ENCODE measurements at regions not wholly inside any gene's neighbourhood (a gene's known extent, or its start where the extent isn't known, plus 50 kb on each side); places are given as distances from the start of the nearest gene placed in this dataset.
"Not testable (repeated sequence)": the region's sequence is repeated elsewhere in the genome, so short reads cannot be mapped to it uniquely, and the experiment has no call there.

DNA sequence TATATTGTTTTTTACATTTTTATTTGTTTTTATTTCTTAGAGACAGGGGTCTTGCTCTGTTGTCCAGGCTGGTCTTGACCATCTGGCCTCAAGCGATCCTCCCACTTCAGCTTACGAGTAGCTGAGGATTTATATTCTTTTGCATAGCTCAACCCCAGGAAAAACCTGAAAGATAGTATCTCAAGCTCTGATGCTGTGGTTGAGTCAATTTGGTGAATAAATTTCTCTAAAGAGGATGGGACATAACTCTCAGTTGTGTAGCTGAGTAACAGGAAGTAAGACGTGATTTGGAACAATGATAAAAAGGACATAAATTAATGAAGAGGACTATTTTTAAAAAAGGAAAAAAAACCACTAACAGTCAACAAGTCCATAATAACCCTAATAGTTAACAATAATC, 79.8 kb upstream of the TNFSF11 start:
- H3K9ac ChIP-seq = no peak overlapping the region
- H3K4me3 ChIP-seq = no peak overlapping the region
- H3K36me3 ChIP-seq = no peaks in the 10 kb centered on the region
- H3K27ac ChIP-seq = no peak overlapping the region
- H3K4me1 ChIP-seq = peaks cover 7% of the 10 kb centered on the region
- H3K9me3 ChIP-seq = no peaks in the 10 kb centered on the region
- TF ChIP-seq Cebpa-rat (IDR thresholded peaks at IDR 0.05) = no peak
- no peaks in the 10 kb centered on the region for H3K27me3 ChIP-seq
- H3K4me2 ChIP-seq = no peak overlapping the region
- no peaks in the 10 kb centered on the region for H4K20me1 ChIP-seq

DNA sequence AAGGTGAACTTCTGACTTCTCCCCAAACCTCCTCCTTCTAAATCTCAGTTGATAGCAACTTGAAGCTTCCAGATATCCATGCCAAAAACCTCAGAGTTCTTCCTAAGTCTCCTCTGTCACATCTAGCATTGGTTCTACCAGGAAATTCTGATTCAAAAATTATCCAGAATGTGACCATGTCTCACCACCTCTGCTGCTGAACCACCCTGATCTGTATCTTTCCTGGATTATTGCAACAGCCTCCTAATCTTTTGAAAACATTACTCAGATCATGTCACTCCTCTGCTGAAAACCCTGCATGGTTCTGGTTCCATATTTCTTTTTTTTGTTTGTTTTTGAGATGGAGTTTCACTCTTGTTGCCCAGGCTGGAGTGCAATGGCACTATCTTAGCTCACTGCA, 78.7 kb upstream of the TNFSF11 start:
- Histone ChIP-seq H4K20me1 (no peaks in the 10 kb centered on the region), H3K4me3 (no peak overlapping the region), H3K27ac (no peak overlapping the region), H3K27me3 (no peaks in the 10 kb centered on the region), H3K4me2 (no peak overlapping the region), H3K4me1 (peaks cover 7% of the 10 kb centered on the region), H3K36me3 (no peaks in the 10 kb centered on the region), H3K9me3 (no peaks in the 10 kb centered on the region), H3K9ac (no peak overlapping the region)
- TF ChIP-seq Cebpa-rat (IDR thresholded peaks at IDR 0.05) = no peak

- H4K20me1 ChIP-seq = no peaks in the 10 kb centered on the region
- H3K27me3 ChIP-seq = no peaks in the 10 kb centered on the region
- H3K4me1 ChIP-seq = peaks cover 7% of the 10 kb centered on the region
- H3K27ac ChIP-seq = no peak overlapping the region
- no peak overlapping the region for H3K9ac ChIP-seq
- no peaks in the 10 kb centered on the region for H3K9me3 ChIP-seq
- TF ChIP-seq Cebpa-rat (IDR thresholded peaks at IDR 0.05) = no peak
- H3K4me3 ChIP-seq = no peak overlapping the region
- H3K4me2 ChIP-seq = no peak overlapping the region
- H3K36me3 ChIP-seq = no peaks in the 10 kb centered on the region
Measured at GRCh38 chr13:42495751-42496150, 78.2 kb upstream of the TNFSF11 start.

DNA sequence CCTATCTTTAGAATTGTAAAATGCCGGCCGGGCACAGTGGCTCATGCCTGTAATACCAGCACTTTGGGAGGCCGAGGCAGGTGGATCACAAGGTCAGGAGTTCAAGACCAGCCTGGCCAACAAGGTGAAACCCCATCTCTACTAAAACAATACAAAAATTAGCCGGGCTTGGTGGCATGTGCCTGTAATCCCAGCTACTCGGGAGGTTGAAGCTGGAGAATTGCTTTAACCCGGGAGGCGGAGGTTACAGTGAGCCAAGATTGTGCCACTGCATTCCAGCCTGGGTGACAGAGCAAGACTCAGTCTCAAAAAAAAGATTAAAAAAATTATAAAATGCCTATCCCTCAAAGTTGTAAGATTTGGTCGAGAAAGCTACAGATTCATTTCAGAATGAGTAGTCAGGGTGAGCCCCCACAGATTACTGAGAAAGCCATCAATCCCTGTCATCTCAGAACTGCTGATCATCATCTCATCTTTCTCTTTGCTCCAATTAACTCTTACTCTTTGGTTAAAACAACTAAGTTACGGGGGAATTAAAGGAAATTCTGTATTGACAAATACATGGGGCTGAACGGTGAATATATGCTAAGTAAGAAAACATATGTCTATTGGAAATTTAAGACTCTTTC, 76.9 kb upstream of the TNFSF11 start:
- not testable (repeated sequence) for H3K9me3 ChIP-seq, H3K36me3 ChIP-seq, H3K4me1 ChIP-seq, H3K27me3 ChIP-seq, H3K27ac ChIP-seq, H3K9ac ChIP-seq, H3K4me3 ChIP-seq, H4K20me1 ChIP-seq, H3K4me2 ChIP-seq

DNA sequence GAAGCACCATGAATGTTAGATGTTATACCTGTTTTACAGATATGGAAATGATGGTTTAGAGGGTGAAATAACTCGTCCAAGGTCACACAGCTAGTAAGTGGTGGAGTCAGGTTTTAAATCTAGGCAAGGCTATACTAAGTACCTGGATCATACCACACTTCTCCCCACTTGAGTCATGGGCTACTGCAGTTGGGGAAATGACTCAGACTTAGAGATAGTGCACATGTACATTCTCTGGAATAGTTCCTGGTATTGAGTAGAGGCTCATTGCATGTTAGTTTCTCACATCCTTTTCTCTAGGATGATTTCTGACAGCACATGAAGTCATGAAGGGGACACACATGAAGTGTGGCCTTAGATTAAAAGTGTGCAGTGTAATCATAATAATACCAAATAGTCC, 76.2 kb upstream of the TNFSF11 start:
- H3K4me1 ChIP-seq = peaks cover 7% of the 10 kb centered on the region

GRCh38 chr13:42498521-42498920, 75.4 kb upstream of the TNFSF11 start:
- Histone ChIP-seq H3K27me3 (no peaks in the 10 kb centered on the region), H3K9me3 (no peaks in the 10 kb centered on the region), H3K4me1 (peaks cover 7% of the 10 kb centered on the region), H3K27ac (no peak overlapping the region), H3K9ac (no peak overlapping the region), H3K4me2 (no peak overlapping the region), H3K4me3 (no peak overlapping the region), H3K36me3 (no peaks in the 10 kb centered on the region), H4K20me1 (no peaks in the 10 kb centered on the region)
- TF ChIP-seq Cebpa-rat (IDR thresholded peaks at IDR 0.05) = no peak

More for the DNA sequence above, 76.2 kb upstream of the TNFSF11 start:
- no peak overlapping the region for H3K4me2 ChIP-seq
- no peak overlapping the region for H3K4me3 ChIP-seq
- no peak for TF ChIP-seq Cebpa-rat (IDR thresholded peaks at IDR 0.05)
- H3K27ac ChIP-seq = no peak overlapping the region
- H3K36me3 ChIP-seq = no peaks in the 10 kb centered on the region
- H3K9me3 ChIP-seq = no peaks in the 10 kb centered on the region
- H3K9ac ChIP-seq = no peak overlapping the region
- no peaks in the 10 kb centered on the region for H3K27me3 ChIP-seq
- H4K20me1 ChIP-seq = no peaks in the 10 kb centered on the region

Data from BLaER1 (cell line).